Immature natural killer cell (primary cell): ENCODE measurements at regions not wholly inside any gene's neighbourhood (a gene's known extent, or its start where the extent isn't known, plus 50 kb on each side); places are given as distances from the start of the nearest gene placed in this dataset.

ENCODE experiments used
- DNase-seq, 3 donors: peaks; one replicate each; pipeline ENCODE4 v3.0.0; 2022; ENCODE audit warnings: mixed read lengths in 1 of 3
- H3K27ac Mint-ChIP-seq, 6 donors: one replicate each; pipeline ENCODE4 v1.8.0; 2020; ENCODE audit warnings: mixed read lengths in 6 of 6, mild to moderate bottlenecking in 5 of 6, inconsistent platforms in 4 of 6, moderate library complexity in 3 of 6
- H3K27me3 Mint-ChIP-seq, 3 donors: one replicate each; pipeline ENCODE4 v1.8.0; 2020 to 2021; ENCODE audit warnings: low read depth in 3 of 3, mild to moderate bottlenecking in 3 of 3, mixed read lengths in 3 of 3, moderate library complexity in 3 of 3, inconsistent platforms in 1 of 3
- H3K36me3 Mint-ChIP-seq, 3 donors: one replicate each; pipeline ENCODE4 v1.8.0; 2020; ENCODE audit warnings: mixed read lengths in 3 of 3, inconsistent platforms in 2 of 3, mild to moderate bottlenecking in 2 of 3
- H3K4me1 Mint-ChIP-seq, 2 donors: one replicate each; pipeline ENCODE4 v1.8.0; 2020; ENCODE audit warnings: inconsistent platforms in 2 of 2, mild to moderate bottlenecking in 2 of 2, mixed read lengths in 2 of 2, moderate library complexity in 1 of 2
- H3K4me3 Mint-ChIP-seq, 5 donors: one replicate each; pipeline ENCODE4 v1.8.0; 2020; ENCODE audit warnings: mild to moderate bottlenecking in 5 of 5, mixed read lengths in 5 of 5, inconsistent platforms in 3 of 5, moderate library complexity in 3 of 5
- H3K9me3 Mint-ChIP-seq, 6 donors: one replicate each; pipeline ENCODE4 v1.8.0; 2020; ENCODE audit warnings: mild to moderate bottlenecking in 6 of 6, mixed read lengths in 6 of 6, inconsistent platforms in 4 of 6, moderate library complexity in 3 of 6

- Mint-ChIP-seq H3K27me3 (peaks cover 0 to 12% (median 2%) of the 10 kb centered on the region in 3 donors), H3K36me3 (no peaks in the 10 kb centered on the region), H3K27ac (no peak overlapping the region), H3K9me3 (no peaks in the 10 kb centered on the region), H3K4me1 (no peaks in the 10 kb centered on the region), H3K4me3 (no peak overlapping the region)
- DNase-seq, result no peak
Observed at GRCh38 chr9:85216601-85217000, 525.2 kb downstream of the AGTPBP1 start.

- Mint-ChIP-seq H3K9me3 (no peaks in the 10 kb centered on the region), H3K4me1 (no peaks in the 10 kb centered on the region), H3K36me3 (no peaks in the 10 kb centered on the region), H3K4me3 (no peak overlapping the region), H3K27me3 (peaks cover 0 to 9% (median under 1%) of the 10 kb centered on the region in 3 donors), H3K27ac (no peak overlapping the region)
- no peak for DNase-seq
Observed at GRCh38 chr9:85215961-85216360, 525.8 kb downstream of the AGTPBP1 start.

DNA sequence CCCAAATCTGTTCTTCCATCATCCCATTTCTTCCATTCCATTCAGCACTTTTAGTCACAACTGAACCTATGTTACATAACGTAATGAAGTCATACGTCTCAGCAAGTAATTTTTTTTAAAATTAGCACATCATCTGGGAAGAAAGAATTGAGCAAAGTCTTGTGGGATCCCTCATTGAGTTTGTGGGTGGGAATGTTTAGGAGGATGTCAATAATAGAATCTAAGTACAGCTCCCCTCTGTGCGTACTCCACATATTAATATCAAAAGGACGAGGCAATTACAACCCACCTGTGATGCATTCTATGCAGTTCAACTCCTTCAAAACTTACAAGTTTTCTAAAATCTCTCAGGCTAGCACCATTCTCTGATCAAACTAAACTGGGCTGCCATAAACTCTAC lies 526.3 kb downstream of the AGTPBP1 start:
- H3K9me3 Mint-ChIP-seq, result no peaks in the 10 kb centered on the region
- peaks cover 0 to 9% (median 0%) of the 10 kb centered on the region in 3 donors for H3K27me3 Mint-ChIP-seq
- no peak for DNase-seq
- no peak overlapping the region for H3K27ac Mint-ChIP-seq
- no peaks in the 10 kb centered on the region for H3K4me1 Mint-ChIP-seq
- H3K36me3 Mint-ChIP-seq, result no peaks in the 10 kb centered on the region
- no peak overlapping the region for H3K4me3 Mint-ChIP-seq

GRCh38 chr9:85213650-85214607 lies 527.8 kb downstream of the AGTPBP1 start:
- no peak for DNase-seq
- Mint-ChIP-seq H3K9me3 (no peaks in the 10 kb centered on the region), H3K4me3 (no peak overlapping the region), H3K27me3 (peaks cover 0 to 9% (median 0%) of the 10 kb centered on the region in 3 donors), H3K36me3 (no peaks in the 10 kb centered on the region), H3K4me1 (no peaks in the 10 kb centered on the region), H3K27ac (no peak overlapping the region)

DNA sequence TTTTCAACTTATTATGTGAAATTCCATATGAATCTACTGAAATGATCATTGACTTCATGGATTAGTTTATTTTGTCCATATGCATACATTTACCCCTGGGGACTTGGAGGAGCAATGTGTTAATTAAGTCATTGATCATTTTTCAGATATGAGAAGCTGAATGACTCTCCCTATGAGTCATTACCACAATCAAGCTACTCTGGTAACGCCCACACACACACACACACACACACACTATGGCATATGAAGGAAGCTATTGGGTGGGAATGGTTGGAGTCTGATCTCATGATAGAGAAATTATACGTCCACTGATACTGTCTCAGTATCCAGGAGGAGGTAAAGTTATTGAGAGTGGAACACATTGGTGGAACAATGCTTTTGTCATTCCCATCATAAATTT lies 528.9 kb downstream of the AGTPBP1 start:
- Mint-ChIP-seq H3K9me3 (peaks cover 0 to under 1% (median 0%) of the 10 kb centered on the region in 6 donors), H3K36me3 (no peaks in the 10 kb centered on the region), H3K27me3 (peaks cover 0 to 9% (median 0%) of the 10 kb centered on the region in 3 donors), H3K4me3 (no peak overlapping the region), H3K27ac (no peak overlapping the region), H3K4me1 (no peaks in the 10 kb centered on the region)
- no peak for DNase-seq

GRCh38 chr9:85212209-85212608 lies 529.5 kb downstream of the AGTPBP1 start:
- H3K36me3 Mint-ChIP-seq, result peaks cover 0 to 3% (median 0%) of the 10 kb centered on the region in 3 donors
- no peak overlapping the region for H3K27ac Mint-ChIP-seq
- H3K4me1 Mint-ChIP-seq, result no peaks in the 10 kb centered on the region
- no peak overlapping the region for H3K4me3 Mint-ChIP-seq
- peaks cover 0 to 9% (median 2%) of the 10 kb centered on the region in 3 donors for H3K27me3 Mint-ChIP-seq
- peaks cover 0 to 4% (median 0%) of the 10 kb centered on the region in 6 donors for H3K9me3 Mint-ChIP-seq
- DNase-seq, result no peak

DNA sequence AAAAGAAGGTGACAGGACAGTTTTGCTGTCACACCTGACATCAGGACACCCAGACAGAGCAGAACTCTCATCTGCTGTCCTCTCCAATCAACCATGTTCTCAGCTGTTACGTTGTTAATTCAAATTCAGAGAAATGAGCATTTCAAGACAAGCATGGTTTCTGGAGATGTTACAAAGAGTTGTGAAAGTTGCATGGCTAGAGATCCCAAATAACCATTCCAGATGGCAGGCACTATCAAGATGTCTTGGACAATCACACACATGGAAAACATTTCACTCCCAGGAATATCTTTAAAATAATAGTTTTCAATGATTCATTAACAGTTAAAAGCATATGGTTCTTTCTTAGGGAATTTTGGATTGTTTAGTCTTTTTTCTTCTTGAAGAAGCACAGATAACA lies 533.1 kb downstream of the AGTPBP1 start:
- Mint-ChIP-seq H3K27me3 (peaks cover 0 to 2% (median 2%) of the 10 kb centered on the region in 3 donors), H3K27ac (no peak overlapping the region), H3K9me3 (peaks cover 0 to 4% (median 0%) of the 10 kb centered on the region in 6 donors), H3K36me3 (peaks cover 0 to 3% (median 0%) of the 10 kb centered on the region in 3 donors), H3K4me3 (no peak overlapping the region), H3K4me1 (no peaks in the 10 kb centered on the region)
- no peak for DNase-seq

DNA sequence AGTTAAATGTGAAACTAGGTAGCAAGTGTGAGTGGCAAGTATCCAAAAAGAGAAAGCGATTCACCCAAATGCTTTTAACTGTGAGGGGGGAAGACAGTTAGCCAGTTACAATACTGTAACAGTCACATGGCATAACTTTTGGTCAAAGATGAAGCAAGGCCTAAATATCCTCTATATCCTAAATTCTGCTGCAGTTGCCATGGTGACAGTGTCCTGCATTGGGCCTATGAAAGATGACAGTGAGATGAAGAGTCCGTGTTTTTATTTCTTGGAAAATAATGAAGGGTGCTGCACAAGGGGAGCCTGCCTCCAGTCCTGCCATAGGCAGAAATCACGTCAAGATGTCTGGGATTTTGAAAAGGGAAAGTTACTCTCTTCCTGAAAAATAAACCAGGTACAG lies 534.6 kb downstream of the NTRK2 start:
- DNase-seq, result no peak
- Mint-ChIP-seq H3K4me1 (no peaks in the 10 kb centered on the region), H3K4me3 (no peak overlapping the region), H3K9me3 (peaks cover 0 to 4% (median 0%) of the 10 kb centered on the region in 6 donors), H3K27ac (no peak overlapping the region), H3K27me3 (peaks cover 2 to 7% (median 5%) of the 10 kb centered on the region in 3 donors), H3K36me3 (peaks cover 0 to 3% (median 0%) of the 10 kb centered on the region in 3 donors)

DNA sequence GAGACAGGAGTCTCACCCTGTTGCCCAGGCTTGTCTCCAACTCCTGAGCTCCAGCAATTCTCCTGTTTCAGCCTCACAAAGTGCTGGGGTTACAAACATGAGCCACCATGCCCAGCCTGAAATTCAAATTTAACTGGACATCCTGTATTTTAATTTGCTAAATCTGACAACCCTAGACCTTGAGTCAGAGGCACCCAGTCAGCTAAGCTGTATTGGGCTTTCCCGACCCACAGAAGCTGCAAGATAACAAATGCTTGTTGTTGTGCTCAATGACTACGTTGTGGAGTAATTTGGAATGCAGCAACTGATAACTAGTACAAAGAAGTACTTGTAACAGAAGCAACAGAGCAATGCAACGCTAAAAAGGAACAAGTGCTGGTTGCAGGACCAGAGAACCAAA lies 533.1 kb downstream of the NTRK2 start:
- H3K27ac Mint-ChIP-seq, result no peak overlapping the region
- peaks cover 5 to 8% (median 6%) of the 10 kb centered on the region in 3 donors for H3K27me3 Mint-ChIP-seq
- H3K36me3 Mint-ChIP-seq, result no peaks in the 10 kb centered on the region
- DNase-seq, result no peak
- peaks cover 0 to under 1% (median 0%) of the 10 kb centered on the region in 6 donors for H3K9me3 Mint-ChIP-seq
- no peaks in the 10 kb centered on the region for H3K4me1 Mint-ChIP-seq
- H3K4me3 Mint-ChIP-seq, result no peak overlapping the region

- no peaks in the 10 kb centered on the region for H3K36me3 Mint-ChIP-seq
- no peaks in the 10 kb centered on the region for H3K4me1 Mint-ChIP-seq
- no peak overlapping the region for H3K4me3 Mint-ChIP-seq
- peaks cover 5 to 10% (median 6%) of the 10 kb centered on the region in 3 donors for H3K27me3 Mint-ChIP-seq
- no peaks in the 10 kb centered on the region for H3K9me3 Mint-ChIP-seq
- no peak for DNase-seq
- no peak overlapping the region for H3K27ac Mint-ChIP-seq
Observed at GRCh38 chr9:85200726-85201404, 531.3 kb downstream of the NTRK2 start.

GRCh38 chr9:85199866-85200495 lies 530.5 kb downstream of the NTRK2 start:
- Mint-ChIP-seq H3K9me3 (peaks cover 0 to 1% (median 0%) of the 10 kb centered on the region in 6 donors), H3K4me1 (no peaks in the 10 kb centered on the region), H3K4me3 (no peak overlapping the region), H3K36me3 (no peaks in the 10 kb centered on the region), H3K27ac (no peak overlapping the region), H3K27me3 (peaks cover 5 to 10% (median 6%) of the 10 kb centered on the region in 3 donors)
- DNase-seq, result no peak

DNA sequence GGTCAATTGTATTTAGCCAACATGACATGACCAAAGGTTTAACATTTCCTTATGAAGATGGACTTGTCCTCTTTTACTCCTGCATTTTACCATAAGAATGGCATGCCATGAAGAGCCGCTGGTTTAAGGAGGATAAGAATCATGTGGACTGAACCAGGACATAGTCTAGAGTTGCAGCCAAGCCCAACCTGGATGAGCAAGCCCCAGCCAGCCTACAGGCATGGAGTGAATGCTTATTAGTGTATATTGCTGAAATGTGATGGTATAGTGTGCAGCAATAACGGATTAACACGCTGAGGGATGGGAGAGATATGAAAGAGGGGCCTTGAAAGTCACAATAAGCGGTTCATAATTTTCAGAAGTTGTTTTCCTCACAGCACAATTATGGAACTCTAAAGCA lies 523.2 kb downstream of the NTRK2 start:
- Mint-ChIP-seq H3K4me3 (no peak overlapping the region), H3K36me3 (no peaks in the 10 kb centered on the region), H3K27ac (no peak overlapping the region), H3K9me3 (peaks cover 0 to 2% (median 0%) of the 10 kb centered on the region in 6 donors), H3K27me3 (peaks cover 2 to 15% (median 3%) of the 10 kb centered on the region in 3 donors), H3K4me1 (peaks cover 15 to 24% of the 10 kb centered on the region in 2 donors)
- DNase-seq, result no peak

- DNase-seq, result no peak
- H3K27me3 Mint-ChIP-seq, result peaks cover 7 to 24% (median 9%) of the 10 kb centered on the region in 3 donors
- no peak overlapping the region for H3K4me3 Mint-ChIP-seq
- peaks cover 15 to 22% of the 10 kb centered on the region in 2 donors for H3K4me1 Mint-ChIP-seq
- no peaks in the 10 kb centered on the region for H3K36me3 Mint-ChIP-seq
- no peak overlapping the region for H3K27ac Mint-ChIP-seq
- no peaks in the 10 kb centered on the region for H3K9me3 Mint-ChIP-seq
Observed at GRCh38 chr9:85186218-85186585, 516.7 kb downstream of the NTRK2 start.
